HG02623 (cell line): ENCODE measurements at regions not wholly inside any gene's neighbourhood (a gene's known extent, or its start where the extent isn't known, plus 50 kb on each side); places are given as distances from the start of the nearest gene placed in this dataset.

Source experiments
- ATAC-seq: cut with Tn5 transposase; IDR thresholded peaks from one replicate; pipeline ENCODE4 v1.9.1; 2021; ENCODE audit warnings: moderate library complexity; ENCODE audit not compliant: unreplicated experiment

DNA sequence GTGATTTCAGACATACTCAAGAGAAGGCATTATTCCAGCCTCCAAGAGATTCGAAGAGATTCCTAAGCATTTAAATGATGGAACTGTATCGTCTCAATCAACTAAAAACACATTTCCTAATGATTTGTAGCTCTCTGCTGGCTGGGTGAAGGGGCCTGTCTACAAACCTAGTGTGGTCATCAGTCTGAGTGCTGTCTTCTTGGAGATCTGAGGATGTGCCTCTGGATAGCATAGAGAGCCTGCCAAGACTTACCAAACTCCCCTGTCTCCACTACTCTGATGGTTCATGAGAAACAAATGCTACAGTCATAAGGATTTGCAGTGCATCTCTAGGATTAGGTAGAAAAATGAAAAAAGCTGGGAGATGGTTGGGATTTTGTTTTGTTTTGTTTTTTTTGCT is 176.9 kb upstream of the CITED2 start:
- ATAC-seq: no peak

DNA sequence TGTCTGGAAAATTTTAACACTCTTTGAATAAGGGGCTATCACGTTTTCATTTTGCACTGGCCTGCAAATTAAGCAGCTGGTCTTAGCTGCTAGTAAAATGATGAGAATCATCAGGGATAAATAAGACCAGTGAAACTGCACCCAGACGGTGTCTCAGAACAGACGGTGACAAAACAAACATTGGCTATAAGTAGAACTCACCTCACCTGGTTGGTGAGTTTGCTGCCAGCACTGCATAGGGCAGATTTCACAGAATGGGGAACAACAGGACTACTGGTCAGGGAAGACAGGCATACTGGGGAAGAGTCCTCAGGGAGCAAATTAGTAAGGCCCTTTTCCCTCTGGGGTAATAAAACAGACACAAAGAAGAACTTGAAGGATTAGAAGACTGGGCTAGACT is 175.9 kb upstream of the CITED2 start:
- no peak for ATAC-seq

DNA sequence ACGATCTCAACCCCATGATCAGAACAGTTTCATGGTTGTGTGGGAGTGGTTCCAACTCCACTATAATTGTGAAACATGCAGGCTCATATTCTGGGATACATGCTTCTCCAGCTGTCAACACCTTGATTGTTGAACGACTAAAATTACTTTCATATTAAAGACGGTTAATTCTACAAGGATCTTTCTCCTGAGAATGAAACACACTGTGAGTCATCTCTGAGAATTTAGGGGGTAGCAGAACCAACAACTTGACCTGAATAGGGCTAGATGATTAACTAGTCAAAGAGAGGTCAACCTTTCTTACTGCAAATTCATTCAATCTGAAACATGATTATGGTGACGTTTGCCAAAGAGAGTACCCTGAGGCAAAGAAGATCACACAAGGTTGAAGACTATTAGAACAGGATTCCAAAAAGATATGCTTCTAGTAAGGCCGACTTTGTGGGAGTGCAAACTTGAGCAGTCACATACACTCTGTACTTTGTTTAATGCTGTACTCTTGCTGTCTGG is 175.2 kb upstream of the CITED2 start:
- no peak for ATAC-seq

DNA sequence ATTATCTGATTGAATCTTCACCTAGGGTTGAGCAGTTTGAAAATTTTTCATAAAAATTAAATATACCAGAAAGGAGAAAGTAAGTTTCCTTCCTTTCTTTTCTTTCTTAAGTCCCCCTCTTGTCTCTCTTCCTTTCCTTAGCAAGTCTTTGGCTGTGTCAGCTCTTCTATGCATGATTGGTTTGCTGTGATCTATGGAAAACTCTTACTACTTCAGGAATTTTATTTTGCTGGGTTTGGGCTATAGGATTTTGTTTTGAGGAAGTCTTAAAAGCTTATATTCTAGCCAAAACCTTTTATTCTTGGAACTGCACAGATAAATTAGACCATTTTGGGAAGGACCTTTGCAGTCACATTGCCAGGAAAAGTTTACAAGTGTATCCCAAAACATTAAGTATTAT is 173.4 kb upstream of the CITED2 start:
- ATAC-seq: no peak

GRCh38 chr6:139547122-139547776 is 172.8 kb upstream of the CITED2 start:
- ATAC-seq: no peak

DNA sequence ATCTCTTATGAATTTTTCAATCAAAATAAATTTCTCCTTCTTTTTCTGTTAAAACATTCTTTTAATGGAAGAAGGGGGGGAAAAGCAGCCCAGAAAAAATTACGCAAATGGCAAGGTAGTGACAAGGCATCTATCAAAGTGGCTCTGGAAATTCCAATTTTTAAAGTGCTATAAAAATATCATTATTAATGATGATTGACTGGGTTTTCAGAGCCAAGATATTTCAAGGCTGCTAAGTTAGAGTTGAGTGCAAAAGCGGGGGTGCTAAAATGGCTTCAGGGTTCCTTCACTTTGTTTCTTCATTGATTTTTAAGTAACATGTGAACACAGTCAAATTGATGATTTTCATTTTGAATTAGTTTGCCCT is 171.6 kb upstream of the CITED2 start:
- no peak for ATAC-seq

- ATAC-seq: no peak
Observed at GRCh38 chr6:139545206-139546105, 171.0 kb upstream of the CITED2 start.

- no peak for ATAC-seq
Observed at GRCh38 chr6:139544701-139545057, 170.2 kb upstream of the CITED2 start.

- no peak for ATAC-seq
Observed at GRCh38 chr6:139542351-139542750, 167.9 kb upstream of the CITED2 start.

GRCh38 chr6:139540894-139541293 is 166.4 kb upstream of the CITED2 start:
- ATAC-seq: no peak

DNA sequence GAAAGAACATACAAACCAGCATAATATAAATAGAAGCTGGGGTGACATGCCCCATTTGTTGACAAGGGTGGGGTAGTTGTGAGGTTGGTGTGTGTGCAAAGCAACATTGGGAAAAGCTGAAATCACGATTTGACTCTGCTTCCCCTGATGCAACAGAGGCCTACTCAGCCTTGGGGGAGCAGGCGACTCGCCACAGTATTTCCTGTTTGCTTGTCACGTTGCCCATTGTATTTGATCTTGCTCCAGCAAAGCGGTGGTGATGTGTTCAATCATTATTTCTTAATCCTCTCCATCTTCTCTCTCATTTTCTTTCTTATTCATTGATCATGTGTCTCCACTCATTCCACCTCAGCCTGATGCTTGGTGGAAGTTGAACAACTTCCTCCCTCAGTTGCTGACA is 165.8 kb upstream of the CITED2 start:
- peak; percentile 57 for ATAC-seq

- ATAC-seq: peak; percentile 16
Observed at GRCh38 chr6:139539852-139540251, 165.4 kb upstream of the CITED2 start.

DNA sequence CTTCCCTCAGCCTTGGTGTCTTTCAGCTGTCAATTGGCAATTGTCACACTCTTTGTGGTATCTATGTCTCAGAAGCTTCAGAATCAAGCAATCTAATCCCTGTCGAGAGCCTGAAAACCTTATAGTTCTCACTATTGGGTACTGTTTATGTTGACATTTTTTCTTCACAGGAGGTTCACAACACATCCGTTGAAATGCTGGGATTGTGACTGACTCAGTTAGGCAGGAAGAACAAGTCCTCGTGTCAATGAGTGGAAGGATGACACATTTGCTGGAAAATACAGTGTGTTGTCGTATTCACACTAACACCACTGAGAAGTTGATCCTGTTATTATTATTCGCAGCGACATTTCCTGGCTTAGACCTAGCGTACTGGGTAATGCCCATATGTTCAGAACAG is 163.9 kb upstream of the CITED2 start:
- ATAC-seq: no peak

GRCh38 chr6:139536751-139537617 is 162.5 kb upstream of the CITED2 start:
- no peak for ATAC-seq

DNA sequence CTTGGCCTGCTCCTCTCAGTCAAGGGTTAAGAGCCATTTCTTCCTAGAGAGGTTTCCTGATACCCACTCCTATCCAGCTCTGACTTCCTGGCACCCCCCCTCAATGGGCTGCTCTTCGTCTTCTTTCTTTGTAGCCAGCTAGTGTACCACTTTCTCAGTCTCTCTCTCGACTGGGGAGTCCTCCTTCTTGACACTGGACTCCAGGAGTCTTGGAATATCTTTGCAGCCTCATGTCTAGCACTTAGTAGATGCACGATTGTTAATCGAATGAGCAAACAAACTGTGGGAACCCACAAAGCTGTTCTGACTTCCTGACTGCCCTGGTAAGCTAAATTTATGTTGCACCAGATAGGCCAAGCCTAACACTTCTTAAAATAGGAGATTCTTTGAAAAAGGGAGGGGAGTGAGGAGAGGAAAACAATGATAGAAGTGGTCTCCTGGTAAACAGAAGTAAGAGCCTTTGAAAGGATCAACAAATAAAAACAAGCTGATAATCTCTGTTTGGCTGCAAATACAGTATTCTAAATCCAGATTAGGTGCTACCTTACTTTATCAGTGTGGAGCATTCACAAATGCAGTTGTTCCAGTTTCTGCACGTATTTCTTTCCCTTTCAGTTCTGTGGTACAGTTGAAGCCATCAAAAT is 160.1 kb upstream of the CITED2 start:
- ATAC-seq: no peak

- no peak for ATAC-seq
Observed at GRCh38 chr6:139533573-139534471, 159.4 kb upstream of the CITED2 start.

- ATAC-seq: no peak
Observed at GRCh38 chr6:139533171-139533570, 158.7 kb upstream of the CITED2 start.

GRCh38 chr6:139531148-139532115 is 157.0 kb upstream of the CITED2 start:
- ATAC-seq: no peak

DNA sequence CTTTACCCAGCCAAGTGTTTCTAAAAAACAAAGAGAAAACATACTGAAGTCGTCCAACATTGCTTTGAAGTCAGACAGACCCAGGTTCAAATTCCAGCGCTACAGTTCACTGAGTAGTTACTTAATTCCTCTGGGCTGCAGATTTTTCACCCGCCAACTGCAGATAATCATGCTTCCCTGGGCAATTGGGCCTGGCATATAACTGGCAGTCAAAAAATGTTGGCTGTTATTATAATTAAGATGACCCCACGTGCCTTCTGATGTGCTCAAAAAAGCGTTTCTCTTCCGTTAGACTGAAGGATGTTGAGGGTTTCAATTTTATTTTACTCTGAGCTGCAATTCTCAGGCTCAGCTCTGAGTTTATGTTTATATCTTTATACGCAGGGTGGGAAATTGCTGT is 156.1 kb upstream of the CITED2 start:
- no peak for ATAC-seq
